Heart left ventricle (tissue), 13 donors: ENCODE measurements at regions not wholly inside any gene's neighbourhood (a gene's known extent, or its start where the extent isn't known, plus 50 kb on each side); places are given as distances from the start of the nearest gene placed in this dataset.

Experiments used
- POLR2A ChIP-seq, 2 donors: fragments of 450-650 bp; IDR thresholded peaks; one replicate each; pipeline ENCODE4 v1.6.1; 2017; ENCODE audit warnings: antibody characterized with exemption in 2 of 2, mild to moderate bottlenecking in 2 of 2, moderate library complexity in 2 of 2
- TF ChIP-seq, protein P1 (sequence below), 12 donors: fragments of 200-600 bp; sonication (generic) in 4 of 12; IDR thresholded peaks; one replicate each; pipeline versions ENCODE4 v1.5.0 to v1.8.0; 2018 to 2022; ENCODE audit warnings: antibody characterized with exemption in 12 of 12, mild to moderate bottlenecking in 5 of 12
- donor health status: ischemic (EF 13 %, LVEDD 7.1; RV severe dilation, severe dysfunction).
- donor health status: DM: no; HTN: yes; CAD: no.
- donor health status: DM: no; HTN: no; CAD: no.
- donor health status: ischemic (EF 25% LVEDD 6.9; RV normal size, moderate dysfunction).
- donor health status: ischemic (EF 25% LVEDD 5.7; RV mildly dilated, moderate dysfunction).
- donor health status: ischemic (EF 35%, LVEDD 5.7; RV mildly dilated, moderate dysfunction).
- donor health status: nonischemic (EF 11% LVEDD 7.7; RV severe dilation, severe dysfunction).
- donor health status: DM: yes; HTN: yes; CAD: no.
- donor health status: PGD.
- donor health status: ischemic (EF 29% LVEDD 5.4; RV normal size, mild dysfunction).
- donor health status: nonischemic (EF 23%, LVEDD 6.1; RV moderate dilation, normal function).

DNA sequence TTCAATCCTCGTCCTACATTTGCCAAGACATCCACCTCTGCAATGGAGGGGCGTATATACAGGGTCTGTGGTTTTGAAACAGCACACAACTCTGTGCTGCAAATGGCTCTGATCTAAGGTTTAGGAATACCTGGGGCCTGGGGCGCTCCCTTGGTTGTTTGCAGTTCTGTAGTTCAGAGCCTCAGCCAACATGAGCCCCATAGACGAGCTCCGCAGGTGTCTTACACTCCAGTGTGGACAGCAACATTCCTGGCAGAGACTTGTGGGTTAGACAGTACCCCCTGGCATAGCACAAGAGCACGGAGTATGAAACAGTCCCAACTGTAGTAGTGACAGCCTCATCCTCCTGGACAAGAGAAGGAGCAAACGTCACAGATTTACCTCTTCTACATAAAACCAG lies 120.3 kb upstream of the BARHL2 start:
- TF ChIP-seq POLR2A (IDR thresholded peaks at IDR 0.05): no peak
- TF ChIP-seq, protein P1, sequence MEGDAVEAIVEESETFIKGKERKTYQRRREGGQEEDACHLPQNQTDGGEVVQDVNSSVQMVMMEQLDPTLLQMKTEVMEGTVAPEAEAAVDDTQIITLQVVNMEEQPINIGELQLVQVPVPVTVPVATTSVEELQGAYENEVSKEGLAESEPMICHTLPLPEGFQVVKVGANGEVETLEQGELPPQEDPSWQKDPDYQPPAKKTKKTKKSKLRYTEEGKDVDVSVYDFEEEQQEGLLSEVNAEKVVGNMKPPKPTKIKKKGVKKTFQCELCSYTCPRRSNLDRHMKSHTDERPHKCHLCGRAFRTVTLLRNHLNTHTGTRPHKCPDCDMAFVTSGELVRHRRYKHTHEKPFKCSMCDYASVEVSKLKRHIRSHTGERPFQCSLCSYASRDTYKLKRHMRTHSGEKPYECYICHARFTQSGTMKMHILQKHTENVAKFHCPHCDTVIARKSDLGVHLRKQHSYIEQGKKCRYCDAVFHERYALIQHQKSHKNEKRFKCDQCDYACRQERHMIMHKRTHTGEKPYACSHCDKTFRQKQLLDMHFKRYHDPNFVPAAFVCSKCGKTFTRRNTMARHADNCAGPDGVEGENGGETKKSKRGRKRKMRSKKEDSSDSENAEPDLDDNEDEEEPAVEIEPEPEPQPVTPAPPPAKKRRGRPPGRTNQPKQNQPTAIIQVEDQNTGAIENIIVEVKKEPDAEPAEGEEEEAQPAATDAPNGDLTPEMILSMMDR (IDR thresholded peaks at IDR 0.05): no peak
